Hepatocyte (in vitro differentiated cells): ENCODE measurements at regions not wholly inside any gene's neighbourhood (a gene's known extent, or its start where the extent isn't known, plus 50 kb on each side); places are given as distances from the start of the nearest gene placed in this dataset.

ENCODE experiments used
- DNase-seq: peaks from one replicate; pipeline ENCODE4 v3.0.0-alpha.2; 2016; ENCODE audit warnings: low spot score
- H2AFZ ChIP-seq: fragments of 200-600 bp; sonication (generic); 2 replicates; pipeline ENCODE4 v1.6.0; 2016; ENCODE audit warnings: antibody characterized with exemption, mild to moderate bottlenecking
- H3K27ac ChIP-seq: fragments of 200-600 bp; sonication (generic); 2 replicates; pipeline ENCODE4 v1.5.1; 2016; ENCODE audit warnings: mild to moderate bottlenecking
- H3K27me3 ChIP-seq: fragments of 200-600 bp; sonication (generic); 2 replicates; pipeline ENCODE4 v1.6.1; 2016
- H3K36me3 ChIP-seq: fragments of 200-600 bp; sonication (generic); replicated peaks from 2 replicates; pipeline ENCODE4 v1.5.1; 2016; ENCODE audit warnings: low read depth; ENCODE audit not compliant: insufficient read depth
- H3K4me1 ChIP-seq: fragments of 200-600 bp; sonication (generic); 2 replicates; pipeline ENCODE4 v1.5.1; 2016; ENCODE audit warnings: mild to moderate bottlenecking, moderate library complexity; ENCODE audit not compliant: insufficient read depth
- H3K4me2 ChIP-seq: fragments of 200-600 bp; sonication (generic); 2 replicates; pipeline ENCODE4 v1.6.0; 2016
- H3K4me3 ChIP-seq: fragments of 200-600 bp; sonication (generic); 2 replicates; pipeline ENCODE4 v1.5.1; 2016; ENCODE audit warnings: mild to moderate bottlenecking
- H3K79me2 ChIP-seq: fragments of 200-600 bp; sonication (generic); 2 replicates; pipeline ENCODE4 v1.6.0; 2017; ENCODE audit warnings: mild to moderate bottlenecking
- H3K9me2 ChIP-seq: fragments of 200-600 bp; sonication (generic); replicated peaks from 2 replicates; pipeline ENCODE4 v1.6.0; 2017; ENCODE audit warnings: mild to moderate bottlenecking; ENCODE audit not compliant: insufficient read depth
- H3K9me3 ChIP-seq: fragments of 200-600 bp; sonication (generic); 2 replicates; pipeline ENCODE4 v1.5.1; 2016; ENCODE audit warnings: low read depth, mild to moderate bottlenecking
- H4K20me1 ChIP-seq: fragments of 200-600 bp; sonication (generic); 2 replicates; pipeline ENCODE4 v1.6.0; 2016; ENCODE audit warnings: mild to moderate bottlenecking; ENCODE audit not compliant: insufficient read depth, poor library complexity, severe bottlenecking
- CTCF ChIP-seq: fragments of 200-600 bp; sonication (generic); IDR thresholded peaks from 2 replicates; pipeline ENCODE4 v1.5.1; 2016; ENCODE audit warnings: antibody characterized with exemption, mild to moderate bottlenecking; ENCODE audit not compliant: poor library complexity
- EZH2 ChIP-seq: fragments of 200-600 bp; sonication (generic); IDR thresholded peaks from 2 replicates; pipeline ENCODE4 v1.6.1; 2016; ENCODE audit warnings: antibody characterized with exemption, mild to moderate bottlenecking, borderline replicate concordance
- EZH2phosphoT487 ChIP-seq: fragments of 200-600 bp; sonication (generic); IDR thresholded peaks from one replicate; pipeline ENCODE4 v1.6.1; 2018; ENCODE audit warnings: antibody characterized with exemption, mild to moderate bottlenecking, low read depth, moderate library complexity; ENCODE audit not compliant: unreplicated experiment, severe bottlenecking
- WGBS: methylation state at CpG from one replicate; pipeline ENCODE4 v1.1.6; 2016; ENCODE audit warnings: low lambda C conversion rate; ENCODE audit errors: missing lambda C conversion rate; 5-methylcytosine and 5-hydroxymethylcytosine counted together

GRCh38 chr3:177694951-177695350, 497.7 kb upstream of the TBL1XR1 start:
- no peaks in the 10 kb centered on the region for H4K20me1 ChIP-seq
- no peaks in the 10 kb centered on the region for H3K9me2 ChIP-seq
- peak overlapping the region; percentile 17 for H3K4me2 ChIP-seq
- H3K9me3 ChIP-seq = no peaks in the 10 kb centered on the region
- no peaks in the 10 kb centered on the region for H3K79me2 ChIP-seq
- H3K27ac ChIP-seq = peak overlapping the region; percentile 45
- WGBS = 57% methylated on average over 1 of the region's 1 CpG
- H3K4me3 ChIP-seq = no peak overlapping the region
- H3K4me1 ChIP-seq = peaks cover 4% of the 10 kb centered on the region
- H3K27me3 ChIP-seq = no peaks in the 10 kb centered on the region
- H3K36me3 ChIP-seq = no peaks in the 10 kb centered on the region
- H2AFZ ChIP-seq = no peak overlapping the region
- TF ChIP-seq EZH2phosphoT487 (no peak), EZH2 (no peak), CTCF (no peak)
- no peak for DNase-seq

- no peaks in the 10 kb centered on the region for H3K27me3 ChIP-seq
These were observed 502.8 kb upstream of the TBL1XR1 start for GRCh38 chr3:177700117-177700516.

GRCh38 chr3:177703788-177704187, 506.5 kb upstream of the TBL1XR1 start:
- Histone ChIP-seq H3K4me2 (no peak overlapping the region), H3K27ac (no peak overlapping the region), H2AFZ (no peak overlapping the region), H3K9me3 (no peaks in the 10 kb centered on the region), H3K27me3 (no peaks in the 10 kb centered on the region), H4K20me1 (no peaks in the 10 kb centered on the region), H3K4me1 (no peaks in the 10 kb centered on the region), H3K36me3 (no peaks in the 10 kb centered on the region), H3K9me2 (no peaks in the 10 kb centered on the region), H3K79me2 (no peaks in the 10 kb centered on the region), H3K4me3 (no peak overlapping the region)
- no peak for DNase-seq
- TF ChIP-seq EZH2phosphoT487 (no peak), EZH2 (no peak), CTCF (no peak)
- WGBS = 96% methylated on average over 3 of the region's 3 CpGs

More at GRCh38 chr3:177700117-177700516, 502.8 kb upstream of the TBL1XR1 start:
- H3K9me3 ChIP-seq = no peaks in the 10 kb centered on the region
- no peaks in the 10 kb centered on the region for H3K36me3 ChIP-seq
- H3K4me1 ChIP-seq = no peaks in the 10 kb centered on the region
- no peaks in the 10 kb centered on the region for H3K9me2 ChIP-seq
- WGBS = 90% methylated on average over 7 of the region's 7 CpGs
- H3K4me3 ChIP-seq = no peak overlapping the region
- no peak overlapping the region for H3K4me2 ChIP-seq
- H3K27ac ChIP-seq = no peak overlapping the region
- no peak overlapping the region for H2AFZ ChIP-seq
- H4K20me1 ChIP-seq = no peaks in the 10 kb centered on the region
- DNase-seq = no peak
- TF ChIP-seq CTCF (no peak), EZH2phosphoT487 (no peak), EZH2 (no peak)
- H3K79me2 ChIP-seq = no peaks in the 10 kb centered on the region
